NCI-H510A (cell line): ENCODE measurements at regions not wholly inside any gene's neighbourhood (a gene's known extent, or its start where the extent isn't known, plus 50 kb on each side); places are given as distances from the start of the nearest gene placed in this dataset.

Experiments
- DNase-seq: peaks from one replicate; lab custom pipeline; 2025; lab: John Stamatoyannopoulos, UW

- no peak for DNase-seq
These were observed 54.0 kb downstream of the C11orf91 start for GRCh38 chr11:33646629-33647028.

GRCh38 chr11:33646168-33646567 lies 54.5 kb downstream of the C11orf91 start:
- no peak for DNase-seq

- DNase-seq, result no peak
These were observed 54.9 kb downstream of the C11orf91 start for GRCh38 chr11:33645686-33646085.

- no peak for DNase-seq
These were observed 57.3 kb downstream of the C11orf91 start for GRCh38 chr11:33643167-33643824.

- DNase-seq, result no peak
These were observed 58.0 kb downstream of the C11orf91 start for GRCh38 chr11:33642461-33643166.

GRCh38 chr11:33640730-33641371 lies 59.8 kb downstream of the C11orf91 start:
- no peak for DNase-seq

- no peak for DNase-seq
These were observed 62.0 kb downstream of the C11orf91 start for GRCh38 chr11:33638608-33639007.

- no peak for DNase-seq
These were observed 64.5 kb downstream of the C11orf91 start for GRCh38 chr11:33636104-33636503.

GRCh38 chr11:33635161-33635560 lies 65.5 kb downstream of the C11orf91 start:
- DNase-seq, result no peak

GRCh38 chr11:33634291-33634834 lies 66.3 kb downstream of the C11orf91 start:
- DNase-seq, result no peak

GRCh38 chr11:33633251-33634003 lies 67.2 kb downstream of the C11orf91 start:
- peak; percentile 54 for DNase-seq

- no peak for DNase-seq
These were observed 68.9 kb downstream of the C11orf91 start for GRCh38 chr11:33631749-33632091.

GRCh38 chr11:33630936-33631748 lies 69.5 kb downstream of the C11orf91 start:
- no peak for DNase-seq

GRCh38 chr11:33624083-33624482 lies 76.5 kb downstream of the C11orf91 start:
- no peak for DNase-seq

GRCh38 chr11:33622806-33623205 lies 77.8 kb downstream of the C11orf91 start:
- DNase-seq, result no peak

- no peak for DNase-seq
These were observed 78.4 kb downstream of the C11orf91 start for GRCh38 chr11:33622186-33622585.

- DNase-seq, result no peak
These were observed 80.0 kb downstream of the C11orf91 start for GRCh38 chr11:33620423-33621171.

GRCh38 chr11:33618956-33619355 lies 81.7 kb downstream of the C11orf91 start:
- DNase-seq, result no peak

GRCh38 chr11:33618351-33618710 lies 82.3 kb downstream of the C11orf91 start:
- DNase-seq, result no peak

- DNase-seq, result no peak
These were observed 82.8 kb downstream of the C11orf91 start for GRCh38 chr11:33617672-33618350.
